ENCODE measurements at regions not wholly inside any gene's neighbourhood (a gene's known extent, or its start where the extent isn't known, plus 50 kb on each side); places are given as distances from the start of the nearest gene placed in this dataset.
"Not testable (repeated sequence)": the region's sequence is repeated elsewhere in the genome, so short reads cannot be mapped to it uniquely, and the experiment has no call there.

DNA sequence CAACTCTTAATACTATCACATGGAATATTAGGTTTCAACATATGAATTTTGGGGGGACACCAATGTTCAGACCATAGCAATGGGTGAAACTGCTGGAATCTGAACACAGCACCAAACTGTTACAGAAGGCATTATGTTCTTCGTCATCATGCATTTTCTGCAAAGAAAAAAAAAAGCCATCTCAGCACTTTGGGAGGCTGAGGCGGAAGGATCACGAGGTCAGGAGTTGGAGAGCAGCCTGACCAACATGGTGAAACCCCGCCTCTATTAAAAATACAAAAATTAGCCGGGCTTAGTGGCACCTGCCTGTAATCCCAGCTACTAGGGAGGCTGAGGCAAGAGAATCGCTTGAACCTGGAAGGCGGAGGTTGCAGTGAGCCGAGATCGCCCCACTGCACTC, 80.9 kb upstream of the DGKG start:
- TF ChIP-seq, protein P1, sequence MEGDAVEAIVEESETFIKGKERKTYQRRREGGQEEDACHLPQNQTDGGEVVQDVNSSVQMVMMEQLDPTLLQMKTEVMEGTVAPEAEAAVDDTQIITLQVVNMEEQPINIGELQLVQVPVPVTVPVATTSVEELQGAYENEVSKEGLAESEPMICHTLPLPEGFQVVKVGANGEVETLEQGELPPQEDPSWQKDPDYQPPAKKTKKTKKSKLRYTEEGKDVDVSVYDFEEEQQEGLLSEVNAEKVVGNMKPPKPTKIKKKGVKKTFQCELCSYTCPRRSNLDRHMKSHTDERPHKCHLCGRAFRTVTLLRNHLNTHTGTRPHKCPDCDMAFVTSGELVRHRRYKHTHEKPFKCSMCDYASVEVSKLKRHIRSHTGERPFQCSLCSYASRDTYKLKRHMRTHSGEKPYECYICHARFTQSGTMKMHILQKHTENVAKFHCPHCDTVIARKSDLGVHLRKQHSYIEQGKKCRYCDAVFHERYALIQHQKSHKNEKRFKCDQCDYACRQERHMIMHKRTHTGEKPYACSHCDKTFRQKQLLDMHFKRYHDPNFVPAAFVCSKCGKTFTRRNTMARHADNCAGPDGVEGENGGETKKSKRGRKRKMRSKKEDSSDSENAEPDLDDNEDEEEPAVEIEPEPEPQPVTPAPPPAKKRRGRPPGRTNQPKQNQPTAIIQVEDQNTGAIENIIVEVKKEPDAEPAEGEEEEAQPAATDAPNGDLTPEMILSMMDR (IDR thresholded peaks at IDR 0.05) = not testable (repeated sequence)
- TF ChIP-seq POLR2A (IDR thresholded peaks at IDR 0.05) = not testable (repeated sequence)

Data from tibial nerve (tissue), 3 donors.